ENCODE measurements at regions not wholly inside any gene's neighbourhood (a gene's known extent, or its start where the extent isn't known, plus 50 kb on each side); places are given as distances from the start of the nearest gene placed in this dataset.

- TF ChIP-seq CTCF (IDR thresholded peaks at IDR 0.05; ENCODE audit: borderline replicate concordance, control extremely low read depth, extremely low read depth, insufficient read depth, missing control alignments), result no peak
- no peak for DNase-seq (ENCODE audit: low spot score)
- in situ Hi-C loops (cut with MboI; ENCODE audit: low sequenced_read_pairs, unreplicated experiment), result no loop called here
These were observed 51.5 kb upstream of the RAP1B start for GRCh38 chr12:68559246-68559645.

GRCh38 chr12:68559984-68560850 is 50.5 kb upstream of the RAP1B start:
- in situ Hi-C loops (cut with MboI; ENCODE audit: low sequenced_read_pairs, unreplicated experiment), result no loop called here
- DNase-seq (ENCODE audit: low spot score), result no peak

GRCh38 chr12:68560851-68561422 is 49.8 kb upstream of the RAP1B start:
- no peak for TF ChIP-seq CTCF (IDR thresholded peaks at IDR 0.05; ENCODE audit: borderline replicate concordance, control extremely low read depth, extremely low read depth, insufficient read depth, missing control alignments)
- DNase-seq (ENCODE audit: low spot score), result no peak
- in situ Hi-C loops (cut with MboI; ENCODE audit: low sequenced_read_pairs, unreplicated experiment), result no loop called here

More at GRCh38 chr12:68559984-68560850, 50.5 kb upstream of the RAP1B start:
- no peak for TF ChIP-seq CTCF (IDR thresholded peaks at IDR 0.05; ENCODE audit: borderline replicate concordance, control extremely low read depth, extremely low read depth, insufficient read depth, missing control alignments)

Data from GM13976 (cell line).